HFFc6 (cell line): ENCODE measurements at regions not wholly inside any gene's neighbourhood (a gene's known extent, or its start where the extent isn't known, plus 50 kb on each side); places are given as distances from the start of the nearest gene placed in this dataset.
"Not testable (repeated sequence)": the region's sequence is repeated elsewhere in the genome, so short reads cannot be mapped to it uniquely, and the experiment has no call there.

ENCODE experiments used
- DNase-seq: peaks from one replicate; pipeline ENCODE4 v3.0.0-alpha.2; 2018
- H3K27ac Mint-ChIP-seq: 2 replicates; pipeline ENCODE4 v1.8.0; 2020; ENCODE audit warnings: mild to moderate bottlenecking, mixed read lengths
- H3K27me3 Mint-ChIP-seq: 2 replicates; pipeline ENCODE4 v1.8.0; 2021; ENCODE audit warnings: mild to moderate bottlenecking, moderate library complexity, mixed read lengths; ENCODE audit not compliant: insufficient read depth
- H3K36me3 Mint-ChIP-seq: 2 replicates; pipeline ENCODE4 v1.8.0; 2021; ENCODE audit warnings: low read depth, mixed read lengths
- H3K4me1 Mint-ChIP-seq: 2 replicates; pipeline ENCODE4 v1.8.0; 2020; ENCODE audit warnings: low read depth, mixed read lengths
- H3K4me3 Mint-ChIP-seq: 2 replicates; pipeline ENCODE4 v1.8.0; 2020; ENCODE audit warnings: mild to moderate bottlenecking, moderate library complexity, mixed read lengths
- H3K9me3 Mint-ChIP-seq: 2 replicates; pipeline ENCODE4 v1.8.0; 2020; ENCODE audit warnings: mild to moderate bottlenecking, mixed read lengths
- TF ChIP-seq, protein P1 (sequence below): fragments of 200-600 bp; sonication (generic); IDR thresholded peaks from 2 replicates; pipeline ENCODE4 v1.5.0; 2021; ENCODE audit warnings: antibody characterized with exemption, mild to moderate bottlenecking

DNA sequence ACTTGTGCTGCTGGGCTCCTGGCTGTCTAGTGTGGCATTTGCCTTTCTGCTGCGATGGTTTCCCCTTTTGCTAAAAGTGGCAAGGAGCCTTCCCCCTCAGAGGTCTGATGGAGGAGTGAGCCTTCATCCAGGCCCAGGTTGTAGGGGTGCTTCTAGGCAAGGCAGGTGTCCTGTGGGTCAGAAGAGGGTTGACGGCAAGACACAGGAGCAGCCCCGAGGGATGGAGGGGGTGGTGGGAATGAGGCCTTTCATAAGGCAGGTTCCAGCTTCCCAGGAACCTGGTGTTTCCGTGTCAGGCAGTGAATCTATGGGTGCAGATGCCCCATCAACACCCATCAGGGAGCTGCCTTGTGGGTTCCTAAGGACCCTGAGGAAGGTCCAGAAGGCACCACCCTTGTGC is 63.0 kb upstream of the TAMM41 start:
- TF ChIP-seq, protein P1, sequence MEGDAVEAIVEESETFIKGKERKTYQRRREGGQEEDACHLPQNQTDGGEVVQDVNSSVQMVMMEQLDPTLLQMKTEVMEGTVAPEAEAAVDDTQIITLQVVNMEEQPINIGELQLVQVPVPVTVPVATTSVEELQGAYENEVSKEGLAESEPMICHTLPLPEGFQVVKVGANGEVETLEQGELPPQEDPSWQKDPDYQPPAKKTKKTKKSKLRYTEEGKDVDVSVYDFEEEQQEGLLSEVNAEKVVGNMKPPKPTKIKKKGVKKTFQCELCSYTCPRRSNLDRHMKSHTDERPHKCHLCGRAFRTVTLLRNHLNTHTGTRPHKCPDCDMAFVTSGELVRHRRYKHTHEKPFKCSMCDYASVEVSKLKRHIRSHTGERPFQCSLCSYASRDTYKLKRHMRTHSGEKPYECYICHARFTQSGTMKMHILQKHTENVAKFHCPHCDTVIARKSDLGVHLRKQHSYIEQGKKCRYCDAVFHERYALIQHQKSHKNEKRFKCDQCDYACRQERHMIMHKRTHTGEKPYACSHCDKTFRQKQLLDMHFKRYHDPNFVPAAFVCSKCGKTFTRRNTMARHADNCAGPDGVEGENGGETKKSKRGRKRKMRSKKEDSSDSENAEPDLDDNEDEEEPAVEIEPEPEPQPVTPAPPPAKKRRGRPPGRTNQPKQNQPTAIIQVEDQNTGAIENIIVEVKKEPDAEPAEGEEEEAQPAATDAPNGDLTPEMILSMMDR = no peak
- Mint-ChIP-seq H3K4me1 (no peaks in the 10 kb centered on the region; the same call in 1 of the 2 replicates), H3K4me3 (no peak overlapping the region), H3K27me3 (peaks cover 24% of the 10 kb centered on the region), H3K36me3 (no peaks in the 10 kb centered on the region), H3K9me3 (no peaks in the 10 kb centered on the region; the same call in 1 of the 2 replicates), H3K27ac (no peak overlapping the region)
- DNase-seq = no peak

DNA sequence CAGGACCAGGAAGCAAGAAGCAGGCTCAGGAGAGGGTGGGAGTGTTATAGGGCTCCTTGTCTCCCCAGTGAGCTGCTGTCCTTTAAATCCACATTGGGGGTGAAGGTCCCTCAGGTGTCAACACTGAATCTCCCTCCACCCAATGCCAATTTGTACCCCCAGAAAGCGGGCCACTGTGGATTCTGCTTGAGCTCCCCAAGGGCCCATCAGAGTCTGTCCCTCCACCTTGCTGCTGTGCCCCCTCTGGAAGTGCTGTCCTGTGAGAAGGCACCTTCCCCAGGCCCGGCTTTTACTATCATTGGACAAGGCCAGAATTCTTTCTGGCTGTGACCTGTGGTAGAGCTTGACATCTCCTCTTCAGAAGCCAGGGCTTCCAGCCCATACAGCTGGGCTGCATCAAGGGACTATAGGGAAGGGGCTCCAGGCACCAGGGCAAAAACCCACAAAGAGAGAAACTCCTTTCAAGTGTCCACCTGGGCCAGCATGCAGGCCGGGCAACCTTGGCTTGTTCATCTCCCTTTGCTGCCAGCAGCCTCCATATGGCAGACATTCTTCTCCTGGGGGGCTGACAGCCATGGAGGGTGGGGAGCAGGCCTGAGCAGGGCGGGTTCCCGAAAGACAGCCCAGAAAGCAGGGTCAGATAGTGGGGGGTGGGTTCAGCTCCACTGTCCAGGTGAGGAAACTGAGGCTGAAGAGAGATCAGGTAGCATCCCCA is 63.7 kb upstream of the TAMM41 start:
- H3K36me3 Mint-ChIP-seq, H3K9me3 Mint-ChIP-seq, H3K4me3 Mint-ChIP-seq, H3K4me1 Mint-ChIP-seq, H3K27ac Mint-ChIP-seq, DNase-seq: not testable (repeated sequence)
- H3K27me3 Mint-ChIP-seq = peaks cover 24% of the 10 kb centered on the region

DNA sequence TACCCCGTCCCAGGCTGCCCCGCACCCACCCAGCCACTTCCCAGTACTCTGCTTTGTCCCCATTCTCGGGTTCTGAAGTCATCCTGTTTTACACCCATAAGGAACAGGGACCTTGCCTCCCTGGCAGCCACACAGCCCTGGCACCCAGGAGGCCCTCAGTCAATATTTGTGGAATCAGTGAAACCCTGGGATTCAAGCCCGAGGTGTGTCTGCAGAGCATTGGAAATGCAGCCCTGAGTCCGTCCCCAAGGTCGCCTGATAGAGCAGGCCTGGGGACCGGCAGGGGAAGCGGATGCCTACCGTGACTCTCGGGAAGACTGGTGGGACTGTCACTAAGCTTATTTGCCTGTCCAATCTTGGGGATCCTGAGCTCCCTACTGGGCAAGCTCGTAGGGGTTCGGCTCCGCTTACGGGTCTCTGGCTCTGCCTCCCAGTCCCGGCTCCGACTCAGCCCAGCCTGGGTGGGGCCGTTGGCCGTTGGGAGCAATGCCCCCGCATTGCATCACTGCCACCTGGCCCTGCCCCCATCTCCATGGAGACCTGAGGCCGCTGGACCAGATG is 64.4 kb upstream of the TAMM41 start:
- DNase-seq = no peak
- peaks cover 24% of the 10 kb centered on the region for H3K27me3 Mint-ChIP-seq

DNA sequence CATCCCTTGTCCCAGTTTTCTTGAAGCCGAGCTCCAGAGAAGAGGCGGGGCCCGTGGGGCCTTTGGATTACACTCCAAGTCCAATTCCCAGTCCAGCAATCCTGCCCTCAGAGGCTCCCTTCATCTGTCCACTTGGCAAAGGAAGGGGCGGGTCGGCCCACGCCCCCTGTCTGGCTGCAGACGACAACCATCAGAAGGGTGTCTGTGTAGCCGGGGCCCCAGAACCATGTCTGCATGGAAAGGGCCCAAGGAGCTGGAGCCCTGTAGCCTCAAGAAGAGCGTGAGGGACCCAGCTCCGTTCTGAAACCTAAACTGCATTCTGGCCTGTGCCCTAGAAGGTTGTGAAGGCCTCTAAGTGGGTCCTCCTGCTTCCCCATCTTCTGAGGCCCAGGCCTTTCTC is 65.2 kb upstream of the TAMM41 start:
- not testable (repeated sequence) for H3K9me3 Mint-ChIP-seq, H3K36me3 Mint-ChIP-seq, H3K4me3 Mint-ChIP-seq, DNase-seq, H3K4me1 Mint-ChIP-seq, H3K27ac Mint-ChIP-seq
- H3K27me3 Mint-ChIP-seq = peaks cover 24% of the 10 kb centered on the region

More for the DNA sequence above, 64.4 kb upstream of the TAMM41 start:
- no peak overlapping the region for H3K4me3 Mint-ChIP-seq
- no peaks in the 10 kb centered on the region for H3K36me3 Mint-ChIP-seq
- no peak overlapping the region for H3K27ac Mint-ChIP-seq
- H3K4me1 Mint-ChIP-seq = no peaks in the 10 kb centered on the region; the same call in 1 of the 2 replicates
- H3K9me3 Mint-ChIP-seq = no peaks in the 10 kb centered on the region; the same call in 1 of the 2 replicates
- TF ChIP-seq, protein P1 = no peak

DNA sequence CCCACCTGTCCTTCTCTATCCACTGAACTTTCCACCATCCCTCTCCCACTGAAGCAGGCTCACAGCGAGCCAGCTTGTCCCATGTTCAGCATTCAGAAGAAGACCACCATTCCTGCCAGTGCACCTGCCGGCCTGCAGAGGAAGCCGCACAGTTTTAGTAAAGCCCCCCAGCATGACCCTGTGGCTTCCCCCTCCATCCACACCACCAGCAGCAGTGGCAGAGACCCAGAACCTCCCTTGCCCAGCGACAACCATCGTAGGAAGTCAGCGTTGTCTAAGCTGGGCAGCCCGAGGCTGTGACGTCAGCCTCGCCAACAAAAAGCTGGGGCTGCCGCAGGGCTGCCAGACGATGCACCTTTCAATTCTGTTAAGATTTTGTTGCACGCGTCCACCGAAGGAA is 66.6 kb upstream of the TAMM41 start:
- no peak overlapping the region for H3K4me3 Mint-ChIP-seq
- H3K9me3 Mint-ChIP-seq = peaks cover 9% of the 10 kb centered on the region; the same call in 1 of the 2 replicates
- H3K4me1 Mint-ChIP-seq = no peaks in the 10 kb centered on the region; the same call in 1 of the 2 replicates
- peaks cover 17% of the 10 kb centered on the region for H3K27me3 Mint-ChIP-seq
- no peak overlapping the region for H3K27ac Mint-ChIP-seq
- TF ChIP-seq, protein P1 = no peak
- no peak for DNase-seq
- H3K36me3 Mint-ChIP-seq = no peaks in the 10 kb centered on the region

DNA sequence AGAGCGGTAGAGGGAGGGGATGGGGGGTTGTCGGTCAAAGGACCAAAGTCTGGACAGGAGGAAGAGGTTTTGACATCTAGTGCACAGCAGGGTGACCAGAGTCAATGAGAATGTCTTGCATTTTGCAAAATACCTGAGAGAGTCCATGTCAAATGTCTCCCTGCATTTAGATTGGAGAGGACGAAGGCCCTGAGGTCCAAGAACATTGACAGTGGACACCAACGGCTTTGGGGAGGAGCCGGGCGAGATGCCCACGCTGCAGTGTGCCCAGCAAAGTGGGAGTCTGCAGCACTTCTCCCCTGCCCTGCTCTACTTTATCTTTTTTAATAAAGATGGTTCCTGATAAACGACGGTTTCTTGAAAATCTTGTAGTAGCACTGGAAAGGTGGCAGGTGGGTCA is 67.4 kb upstream of the TAMM41 start:
- Mint-ChIP-seq H3K27ac (no peak overlapping the region), H3K9me3 (peaks cover 13% of the 10 kb centered on the region; the same call in 1 of the 2 replicates), H3K27me3 (peaks cover 12% of the 10 kb centered on the region), H3K4me3 (no peak overlapping the region), H3K36me3 (no peaks in the 10 kb centered on the region), H3K4me1 (no peaks in the 10 kb centered on the region)
- TF ChIP-seq, protein P1 = no peak
- DNase-seq = no peak
